ENCODE measurements at regions not wholly inside any gene's neighbourhood (a gene's known extent, or its start where the extent isn't known, plus 50 kb on each side); places are given as distances from the start of the nearest gene placed in this dataset.

DNA sequence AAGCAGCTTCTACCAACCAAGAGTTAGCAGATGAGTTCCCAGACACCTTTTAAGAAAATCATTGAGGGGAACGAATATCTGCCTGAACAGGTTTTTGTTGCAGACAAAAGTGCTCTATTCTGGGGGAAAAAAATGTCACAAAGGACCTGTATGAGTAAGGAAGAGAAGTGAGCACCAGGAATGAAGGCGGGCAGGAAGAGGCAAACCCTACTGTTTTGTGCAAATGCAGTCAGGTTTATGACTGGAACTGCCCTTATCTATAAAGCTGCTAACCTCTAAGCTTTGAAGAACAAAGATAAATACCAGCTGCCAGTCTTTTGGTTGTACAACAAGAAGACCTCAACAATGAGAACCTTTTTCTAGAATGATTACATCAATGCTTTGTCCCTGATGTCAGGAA is 292.4 kb upstream of the SP4 start:
- no peak overlapping the region for H3K27ac ChIP-seq (ENCODE audit: low read depth in 1 of 2, low read length in 2 of 2)
- no peaks in the 10 kb centered on the region for H3K36me3 ChIP-seq (ENCODE audit: insufficient read depth, low read length)
- H3K27me3 Mint-ChIP-seq = peaks cover 19% of the 10 kb centered on the region
- intact Hi-C loops (cut with DNase I, micrococcal nuclease) = no loop called here
- H3K27me3 ChIP-seq (ENCODE audit: control insufficient read depth in 1 of 2, insufficient read depth in 2 of 2, low read length in 2 of 2) = no peaks in the 10 kb centered on the region
- ATAC-seq (ENCODE audit: poor library complexity) (no peak), DNase-seq (no peak)
- H3K4me1 Mint-ChIP-seq (ENCODE audit: low read depth) = no peaks in the 10 kb centered on the region
- no peaks in the 10 kb centered on the region for H3K9me3 ChIP-seq (ENCODE audit: control insufficient read depth in 1 of 2, insufficient read depth in 1 of 2, low read length in 2 of 2)
- no peak overlapping the region for H3K4me3 Mint-ChIP-seq
- peaks cover 2% of the 10 kb centered on the region for H3K9me3 Mint-ChIP-seq
- H3K4me1 ChIP-seq (ENCODE audit: insufficient read depth, low read length) = no peaks in the 10 kb centered on the region
- TF ChIP-seq, protein P1, sequence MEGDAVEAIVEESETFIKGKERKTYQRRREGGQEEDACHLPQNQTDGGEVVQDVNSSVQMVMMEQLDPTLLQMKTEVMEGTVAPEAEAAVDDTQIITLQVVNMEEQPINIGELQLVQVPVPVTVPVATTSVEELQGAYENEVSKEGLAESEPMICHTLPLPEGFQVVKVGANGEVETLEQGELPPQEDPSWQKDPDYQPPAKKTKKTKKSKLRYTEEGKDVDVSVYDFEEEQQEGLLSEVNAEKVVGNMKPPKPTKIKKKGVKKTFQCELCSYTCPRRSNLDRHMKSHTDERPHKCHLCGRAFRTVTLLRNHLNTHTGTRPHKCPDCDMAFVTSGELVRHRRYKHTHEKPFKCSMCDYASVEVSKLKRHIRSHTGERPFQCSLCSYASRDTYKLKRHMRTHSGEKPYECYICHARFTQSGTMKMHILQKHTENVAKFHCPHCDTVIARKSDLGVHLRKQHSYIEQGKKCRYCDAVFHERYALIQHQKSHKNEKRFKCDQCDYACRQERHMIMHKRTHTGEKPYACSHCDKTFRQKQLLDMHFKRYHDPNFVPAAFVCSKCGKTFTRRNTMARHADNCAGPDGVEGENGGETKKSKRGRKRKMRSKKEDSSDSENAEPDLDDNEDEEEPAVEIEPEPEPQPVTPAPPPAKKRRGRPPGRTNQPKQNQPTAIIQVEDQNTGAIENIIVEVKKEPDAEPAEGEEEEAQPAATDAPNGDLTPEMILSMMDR (IDR thresholded peaks at IDR 0.05) = no peak
- ChIA-PET CTCF (no interaction called here), POLR2A (no interaction called here)
- no peak overlapping the region for H3K27ac Mint-ChIP-seq
- no peaks in the 10 kb centered on the region for H3K36me3 Mint-ChIP-seq (ENCODE audit: low read depth)
- no peak overlapping the region for H3K4me3 ChIP-seq (ENCODE audit: low read length)

DNA sequence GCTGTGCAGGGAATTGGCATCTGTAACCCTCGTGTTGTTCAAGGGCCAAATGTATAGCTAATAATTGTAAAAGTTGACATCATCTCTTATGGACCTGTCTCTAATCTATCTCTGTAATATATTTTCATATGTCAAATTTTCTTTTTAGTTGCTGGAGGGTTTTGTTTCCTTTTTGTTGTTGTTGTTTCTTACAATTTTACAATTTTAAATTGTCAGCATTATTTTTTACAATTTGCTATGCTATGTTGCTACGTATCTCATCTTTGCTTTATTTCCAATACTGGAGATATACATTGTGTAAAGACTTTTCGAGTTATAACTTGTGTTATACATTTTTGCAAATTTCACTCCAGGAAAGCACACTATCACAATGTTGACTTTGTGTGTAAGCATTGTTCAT is 290.2 kb upstream of the SP4 start:
- H3K27ac Mint-ChIP-seq = no peak overlapping the region
- no peaks in the 10 kb centered on the region for H3K4me1 Mint-ChIP-seq (ENCODE audit: low read depth)
- POLR2A ChIA-PET = no interaction called here
- intact Hi-C loops (cut with DNase I, micrococcal nuclease) = no loop called here
- H3K27me3 Mint-ChIP-seq = peaks cover 5% of the 10 kb centered on the region
- no peaks in the 10 kb centered on the region for H3K27me3 ChIP-seq (ENCODE audit: control insufficient read depth in 1 of 2, insufficient read depth in 2 of 2, low read length in 2 of 2)
- H3K9me3 ChIP-seq (ENCODE audit: control insufficient read depth in 1 of 2, insufficient read depth in 1 of 2, low read length in 2 of 2) = no peaks in the 10 kb centered on the region
- no peaks in the 10 kb centered on the region for H3K4me1 ChIP-seq (ENCODE audit: insufficient read depth, low read length)
- no peak for ATAC-seq (ENCODE audit: poor library complexity)
- no peak overlapping the region for H3K4me3 Mint-ChIP-seq
- CTCF ChIA-PET = no interaction called here
- H3K4me3 ChIP-seq (ENCODE audit: low read length) = no peak overlapping the region
- no peak overlapping the region for H3K27ac ChIP-seq (ENCODE audit: low read depth in 1 of 2, low read length in 2 of 2)
- no peaks in the 10 kb centered on the region for H3K36me3 ChIP-seq (ENCODE audit: insufficient read depth, low read length)
- TF ChIP-seq, protein P1 (IDR thresholded peaks at IDR 0.05) = no peak
- H3K36me3 Mint-ChIP-seq (ENCODE audit: low read depth) = no peaks in the 10 kb centered on the region
- H3K9me3 Mint-ChIP-seq = peaks cover 2% of the 10 kb centered on the region
- no peak for DNase-seq

DNA sequence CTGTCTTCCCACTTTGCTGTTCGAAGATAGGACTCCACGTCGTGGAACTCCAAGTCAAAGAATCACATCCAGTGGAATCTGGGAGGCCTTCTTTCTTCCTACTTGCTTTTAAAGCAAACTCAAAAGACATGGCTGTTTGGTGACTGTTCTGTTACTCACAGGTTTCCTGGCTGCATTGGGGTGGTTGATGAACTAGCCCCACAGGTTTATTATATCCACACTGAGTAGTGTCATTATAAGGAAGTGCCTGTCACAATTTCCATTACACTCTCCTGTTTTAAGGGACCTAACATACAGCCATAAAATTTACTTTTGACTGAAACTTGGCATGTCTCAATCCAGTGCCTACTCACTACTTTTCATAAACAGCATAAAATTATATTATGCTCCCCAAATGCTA is 287.3 kb upstream of the SP4 start:
- ChIA-PET POLR2A (no interaction called here), CTCF (no interaction called here)
- Histone ChIP-seq H3K4me1 (ENCODE audit: insufficient read depth, low read length) (no peaks in the 10 kb centered on the region), H3K4me3 (ENCODE audit: low read length) (no peak overlapping the region), H3K27me3 (ENCODE audit: control insufficient read depth in 1 of 2, insufficient read depth in 2 of 2, low read length in 2 of 2) (no peaks in the 10 kb centered on the region), H3K27ac (ENCODE audit: low read depth in 1 of 2, low read length in 2 of 2) (no peak overlapping the region), H3K9me3 (ENCODE audit: control insufficient read depth in 1 of 2, insufficient read depth in 1 of 2, low read length in 2 of 2) (no peaks in the 10 kb centered on the region), H3K36me3 (ENCODE audit: insufficient read depth, low read length) (no peaks in the 10 kb centered on the region)
- no peak for DNase-seq
- Mint-ChIP-seq H3K9me3 (peaks cover 2% of the 10 kb centered on the region), H3K4me1 (ENCODE audit: low read depth) (no peaks in the 10 kb centered on the region), H3K36me3 (ENCODE audit: low read depth) (no peaks in the 10 kb centered on the region), H3K4me3 (no peak overlapping the region), H3K27ac (no peak overlapping the region), H3K27me3 (peaks cover 13% of the 10 kb centered on the region)
- ATAC-seq (ENCODE audit: poor library complexity) = no peak
- intact Hi-C loops (cut with DNase I, micrococcal nuclease) = no loop called here
- TF ChIP-seq, protein P1 (IDR thresholded peaks at IDR 0.05) = no peak
